Mesenchymal stem cell (in vitro differentiated cells and primary cell): ENCODE measurements at regions not wholly inside any gene's neighbourhood (a gene's known extent, or its start where the extent isn't known, plus 50 kb on each side); places are given as distances from the start of the nearest gene placed in this dataset.

Experiments
- DNase-seq: peaks from one replicate; pipeline ENCODE4 v3.0.0-alpha.2; 2013
- H2AFZ ChIP-seq: one replicate; pipeline ENCODE4 v1.6.1; 2013; ENCODE audit warnings: low read depth, mild to moderate bottlenecking, control low read depth, inconsistent platforms, low read length, moderate library complexity
- H2AK5ac ChIP-seq: 2 replicates; pipeline ENCODE4 v1.6.1; 2013; ENCODE audit warnings: low read length, moderate library complexity, mild to moderate bottlenecking, inconsistent platforms; ENCODE audit not compliant: severe bottlenecking
- H2BK120ac ChIP-seq: one replicate; pipeline ENCODE4 v1.6.1; 2013; ENCODE audit warnings: low read depth, mild to moderate bottlenecking, inconsistent platforms, low read length, moderate library complexity
- H2BK12ac ChIP-seq, 2 experiments: one replicate each; pipeline ENCODE4 v1.6.1; 2013; ENCODE audit warnings: inconsistent platforms in 2 of 2, low read length in 2 of 2, mild to moderate bottlenecking in 2 of 2, moderate library complexity in 2 of 2, control low read depth in 1 of 2
- H2BK15ac ChIP-seq: one replicate; pipeline ENCODE4 v1.6.1; 2013; ENCODE audit warnings: mild to moderate bottlenecking, low read depth, inconsistent platforms; ENCODE audit not compliant: poor library complexity, severe bottlenecking
- H2BK5ac ChIP-seq: 2 replicates; pipeline ENCODE4 v1.6.1; 2013; ENCODE audit warnings: low read depth, mild to moderate bottlenecking, low read length, control low read depth, inconsistent platforms; ENCODE audit not compliant: poor library complexity, severe bottlenecking
- H3K14ac ChIP-seq, 2 experiments: one replicate each; pipeline ENCODE4 v1.6.1; 2013; ENCODE audit warnings: inconsistent platforms in 2 of 2, low read length in 2 of 2, control low read depth in 1 of 2, mild to moderate bottlenecking in 1 of 2, moderate library complexity in 1 of 2
- H3K18ac ChIP-seq, 2 experiments: one replicate each; pipeline ENCODE4 v1.6.1; 2013; ENCODE audit warnings: inconsistent platforms in 2 of 2, low read length in 2 of 2, control low read depth in 1 of 2, low read depth in 1 of 2, mild to moderate bottlenecking in 1 of 2
- H3K23ac ChIP-seq, 2 experiments: one replicate each; pipeline ENCODE4 v1.6.1; 2013; ENCODE audit warnings: inconsistent platforms in 2 of 2, low read length in 2 of 2, mild to moderate bottlenecking in 2 of 2, moderate library complexity in 2 of 2, control low read depth in 1 of 2
- H3K27ac ChIP-seq: 2 replicates; pipeline ENCODE4 v1.5.1; 2013; ENCODE audit warnings: mild to moderate bottlenecking, moderate library complexity, low read length, control low read depth, inconsistent platforms; ENCODE audit not compliant: poor library complexity, severe bottlenecking
- H3K27me3 ChIP-seq, 2 experiments: 2 replicates each; pipeline versions ENCODE4 v1.6.1 to v1.7.0; 2013; ENCODE audit warnings: low read length in 2 of 2, mild to moderate bottlenecking in 2 of 2, moderate library complexity in 2 of 2, control low read depth in 1 of 2, inconsistent platforms in 1 of 2; ENCODE audit not compliant: control insufficient read depth in 1 of 2, insufficient read depth in 1 of 2
- H3K36me3 ChIP-seq, 2 experiments: 2 replicates each; pipeline versions ENCODE4 v1.6.1 to v1.7.0; 2013; ENCODE audit warnings: low read length in 2 of 2, control low read depth in 1 of 2, inconsistent platforms in 1 of 2, low read depth in 1 of 2, mild to moderate bottlenecking in 1 of 2; ENCODE audit not compliant: insufficient read depth in 2 of 2, control insufficient read depth in 1 of 2
- H3K4ac ChIP-seq, 2 experiments: one replicate each; pipeline ENCODE4 v1.6.1; 2013; ENCODE audit warnings: inconsistent platforms in 2 of 2, low read length in 2 of 2, mild to moderate bottlenecking in 2 of 2, moderate library complexity in 2 of 2, control low read depth in 1 of 2, low read depth in 1 of 2
- H3K4me1 ChIP-seq: 2 replicates; pipeline ENCODE4 v1.6.1; 2013; ENCODE audit warnings: low read depth, low read length, control low read depth; ENCODE audit not compliant: control insufficient read depth, insufficient read depth
- H3K4me2 ChIP-seq: 2 replicates; pipeline ENCODE4 v1.6.1; 2013; ENCODE audit warnings: low read length, mild to moderate bottlenecking, inconsistent platforms; ENCODE audit not compliant: poor library complexity, severe bottlenecking
- H3K4me3 ChIP-seq, 2 experiments: 2 replicates each; pipeline versions ENCODE4 v1.5.1 to v1.7.0; 2013; ENCODE audit warnings: low read length in 2 of 2, mild to moderate bottlenecking in 2 of 2, control low read depth in 1 of 2, low read depth in 1 of 2; ENCODE audit not compliant: insufficient read depth in 1 of 2
- H3K79me1 ChIP-seq: replicated peaks from 2 replicates; pipeline ENCODE4 v1.6.1; 2013; ENCODE audit warnings: mild to moderate bottlenecking, control low read depth, low read length, inconsistent platforms; ENCODE audit not compliant: poor library complexity, severe bottlenecking
- H3K9ac ChIP-seq: 2 replicates; pipeline ENCODE4 v1.7.0; 2013; ENCODE audit warnings: mild to moderate bottlenecking, low read length, moderate library complexity
- H3K9me3 ChIP-seq: 2 replicates; pipeline ENCODE4 v1.7.0; 2013; ENCODE audit warnings: mild to moderate bottlenecking, low read length; ENCODE audit not compliant: control insufficient read depth
- H4K8ac ChIP-seq: one replicate; pipeline ENCODE4 v1.6.1; 2013; ENCODE audit warnings: inconsistent platforms, mild to moderate bottlenecking, low read length, moderate library complexity
- H4K91ac ChIP-seq: one replicate; pipeline ENCODE4 v1.6.1; 2013; ENCODE audit warnings: mild to moderate bottlenecking, low read length, inconsistent platforms
- WGBS: methylation state at CpG from one replicate; pipeline ENCODE4 v1.1.7; 2013; ENCODE audit warnings: mixed read lengths; 5-methylcytosine and 5-hydroxymethylcytosine counted together

- Histone ChIP-seq H3K79me1 (no peaks in the 10 kb centered on the region), H3K4me1 (peaks cover 16% of the 10 kb centered on the region), H3K23ac (no peak overlapping the region), H2AFZ (no peak overlapping the region), H3K4me3 (peak overlapping the region in 1 of 2 experiments; percentile 38), H2BK5ac (peak overlapping the region; percentile 57), H3K9me3 (no peaks in the 10 kb centered on the region), H3K27ac (peak overlapping the region; percentile 88), H3K14ac (no peak overlapping the region), H2BK120ac (no peak overlapping the region), H3K4ac (no peak overlapping the region), H4K8ac (no peak overlapping the region), H3K18ac (peak overlapping the region in 1 of 2 experiments; percentile 97), H3K9ac (peak overlapping the region; percentile 86), H3K27me3 (no peaks in the 10 kb centered on the region), H2BK15ac (no peak overlapping the region), H4K91ac (no peak overlapping the region), H2AK5ac (no peak overlapping the region), H3K36me3 (no peaks in the 10 kb centered on the region), H3K4me2 (no peak overlapping the region), H2BK12ac (no peak overlapping the region)
- DNase-seq = no peak
- WGBS = 21% methylated on average over 6 of the region's 7 CpGs
Measured at GRCh38 chr12:14257303-14257733, 108.2 kb upstream of the ATF7IP start.

GRCh38 chr12:14257734-14258574 is 107.5 kb upstream of the ATF7IP start:
- H3K27ac ChIP-seq = peak overlapping the region; percentile 88
- H3K27me3 ChIP-seq = no peaks in the 10 kb centered on the region
- H3K14ac ChIP-seq = peak overlapping the region in 1 of 2 experiments; percentile 44
- H3K4me3 ChIP-seq = peak overlapping the region in 1 of 2 experiments; percentile 68
- peak overlapping the region; percentile 65 to 97 for H3K18ac ChIP-seq
- no peak overlapping the region for H3K23ac ChIP-seq
- H3K79me1 ChIP-seq = no peaks in the 10 kb centered on the region
- H2BK12ac ChIP-seq = peak overlapping the region; percentile 46 to 97
- peak overlapping the region; percentile 58 for H2BK15ac ChIP-seq
- H2AK5ac ChIP-seq = peak overlapping the region; percentile 25
- H3K4ac ChIP-seq = peak overlapping the region; percentile 7 to 42
- H3K9me3 ChIP-seq = no peaks in the 10 kb centered on the region
- peak; percentile 98 for DNase-seq
- H2BK5ac ChIP-seq = no peak overlapping the region
- H2AFZ ChIP-seq = peak overlapping the region; percentile 18
- no peak overlapping the region for H3K4me2 ChIP-seq
- H3K4me1 ChIP-seq = peaks cover 16% of the 10 kb centered on the region
- no peaks in the 10 kb centered on the region for H3K36me3 ChIP-seq
- H4K91ac ChIP-seq = peak overlapping the region; percentile 79
- H2BK120ac ChIP-seq = peak overlapping the region; percentile 58
- H3K9ac ChIP-seq = peak overlapping the region; percentile 86
- H4K8ac ChIP-seq = peak overlapping the region; percentile 84
- WGBS = 33% methylated on average over 13 of the region's 13 CpGs

GRCh38 chr12:14258575-14258940 is 106.9 kb upstream of the ATF7IP start:
- peak overlapping the region; percentile 25 for H2AK5ac ChIP-seq
- H2BK120ac ChIP-seq = peak overlapping the region; percentile 58
- 84% methylated on average over 4 of the region's 4 CpGs for WGBS
- H4K8ac ChIP-seq = peak overlapping the region; percentile 84
- peak overlapping the region in 1 of 2 experiments; percentile 97 for H3K18ac ChIP-seq
- H3K79me1 ChIP-seq = no peaks in the 10 kb centered on the region
- peak overlapping the region in 1 of 2 experiments; percentile 68 for H3K4me3 ChIP-seq
- peak overlapping the region; percentile 79 for H4K91ac ChIP-seq
- no peak for DNase-seq
- no peaks in the 10 kb centered on the region for H3K9me3 ChIP-seq
- H3K27me3 ChIP-seq = no peaks in the 10 kb centered on the region
- peak overlapping the region in 1 of 2 experiments; percentile 3 for H3K14ac ChIP-seq
- H3K27ac ChIP-seq = peak overlapping the region; percentile 73
- peak overlapping the region; percentile 86 for H3K9ac ChIP-seq
- peak overlapping the region; percentile 7 to 42 for H3K4ac ChIP-seq
- H2AFZ ChIP-seq = peak overlapping the region; percentile 18
- no peak overlapping the region for H2BK15ac ChIP-seq
- no peak overlapping the region for H2BK5ac ChIP-seq
- H2BK12ac ChIP-seq = peak overlapping the region; percentile 46 to 97
- H3K4me2 ChIP-seq = no peak overlapping the region
- H3K36me3 ChIP-seq = no peaks in the 10 kb centered on the region
- H3K23ac ChIP-seq = no peak overlapping the region
- H3K4me1 ChIP-seq = peaks cover 16% of the 10 kb centered on the region

GRCh38 chr12:14259481-14260010 is 105.9 kb upstream of the ATF7IP start:
- 97% methylated on average over 7 of the region's 11 CpGs for WGBS
- Histone ChIP-seq H2AFZ (no peak overlapping the region), H2BK5ac (no peak overlapping the region), H3K4me2 (no peak overlapping the region), H2BK120ac (no peak overlapping the region), H3K27ac (peak overlapping the region; percentile 73), H3K4me1 (peaks cover 16% of the 10 kb centered on the region), H3K36me3 (no peaks in the 10 kb centered on the region), H3K4ac (peak overlapping the region in 1 of 2 experiments; percentile 40), H3K14ac (no peak overlapping the region), H3K18ac (peak overlapping the region; percentile 38 to 89), H2BK15ac (no peak overlapping the region), H3K23ac (no peak overlapping the region), H3K79me1 (no peaks in the 10 kb centered on the region), H3K9me3 (peaks cover 4% of the 10 kb centered on the region), H3K4me3 (peak overlapping the region in 1 of 2 experiments; percentile 52), H4K91ac (no peak overlapping the region), H2AK5ac (peak overlapping the region; percentile 84), H3K9ac (peak overlapping the region; percentile 95), H2BK12ac (peak overlapping the region in 1 of 2 experiments; percentile 7), H4K8ac (peak overlapping the region; percentile 53), H3K27me3 (no peaks in the 10 kb centered on the region)
- DNase-seq = no peak
